HL-60 (cell line): ENCODE measurements at regions not wholly inside any gene's neighbourhood (a gene's known extent, or its start where the extent isn't known, plus 50 kb on each side); places are given as distances from the start of the nearest gene placed in this dataset.

Experiments used
- DNase-seq, 2 experiments: peaks; one replicate each; pipeline ENCODE4 v3.0.0-alpha.2; 2010 to 2020; ENCODE audit warnings: low read depth in 1 of 2, low spot score in 1 of 2
- H3K27ac ChIP-seq: fragments of 250-450 bp; sonication (Bioruptor Pico); replicated peaks from 2 replicates; pipeline ENCODE4 v1.5.1; 2020; ENCODE audit warnings: mild to moderate bottlenecking, moderate library complexity
- H3K27me3 ChIP-seq: fragments of 250-450 bp; sonication (Bioruptor Pico); 2 replicates; pipeline ENCODE4 v1.5.1; 2021; ENCODE audit warnings: mild to moderate bottlenecking, moderate library complexity; ENCODE audit not compliant: insufficient read depth, poor library complexity, severe bottlenecking
- H3K4me3 ChIP-seq: replicated peaks from 2 replicates; pipeline ENCODE4 v1.5.1; 2011; ENCODE audit warnings: mild to moderate bottlenecking, control low read depth, low read length; ENCODE audit not compliant: insufficient read depth
- GABPA ChIP-seq: IDR thresholded peaks from 2 replicates; pipeline ENCODE4 v1.6.1; 2012; ENCODE audit warnings: low read depth
- POLR2AphosphoS5 ChIP-seq: IDR thresholded peaks from 2 replicates; pipeline ENCODE4 v1.6.1; 2012; ENCODE audit warnings: low read depth
- SPI1 ChIP-seq: IDR thresholded peaks from 2 replicates; pipeline ENCODE4 v1.6.1; 2012; ENCODE audit warnings: low read depth, mild to moderate bottlenecking, borderline replicate concordance
- TF ChIP-seq, protein P1 (sequence below): IDR thresholded peaks from one replicate; pipeline ENCODE4 v1.5.1; 2011; ENCODE audit warnings: low read length, control low read depth, inconsistent platforms; ENCODE audit not compliant: insufficient read depth
- TF ChIP-seq, protein P2 (sequence below): IDR thresholded peaks from 2 replicates; pipeline ENCODE4 v1.6.1; 2012; ENCODE audit warnings: low read depth; ENCODE audit not compliant: insufficient replicate concordance

DNA sequence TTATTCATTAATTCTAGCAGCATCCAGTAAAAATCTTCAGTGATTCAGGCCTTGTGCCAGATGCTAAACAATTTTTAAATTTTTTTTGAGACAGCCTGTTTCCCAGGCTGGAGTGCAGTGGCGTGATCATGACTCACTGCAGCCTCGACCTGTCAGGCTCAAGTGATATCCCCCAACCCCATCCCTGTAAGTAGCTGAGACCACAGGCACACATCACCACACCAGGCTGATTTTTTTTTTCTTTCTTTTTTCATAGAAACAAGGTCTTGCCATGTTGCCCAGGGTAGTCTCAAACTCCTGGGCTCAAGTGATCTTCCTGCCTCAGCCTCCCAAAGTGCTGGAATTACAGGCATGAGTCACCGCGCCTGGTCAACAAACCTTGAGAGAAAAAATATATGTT, 705.5 kb downstream of the ARAP2 start:
- Histone ChIP-seq H3K27me3 (no peaks in the 10 kb centered on the region), H3K4me3 (no peak overlapping the region), H3K27ac (no peak overlapping the region)
- no peak for DNase-seq
- no peak for TF ChIP-seq GABPA
- TF ChIP-seq SPI1: no peak
- TF ChIP-seq, protein P1, sequence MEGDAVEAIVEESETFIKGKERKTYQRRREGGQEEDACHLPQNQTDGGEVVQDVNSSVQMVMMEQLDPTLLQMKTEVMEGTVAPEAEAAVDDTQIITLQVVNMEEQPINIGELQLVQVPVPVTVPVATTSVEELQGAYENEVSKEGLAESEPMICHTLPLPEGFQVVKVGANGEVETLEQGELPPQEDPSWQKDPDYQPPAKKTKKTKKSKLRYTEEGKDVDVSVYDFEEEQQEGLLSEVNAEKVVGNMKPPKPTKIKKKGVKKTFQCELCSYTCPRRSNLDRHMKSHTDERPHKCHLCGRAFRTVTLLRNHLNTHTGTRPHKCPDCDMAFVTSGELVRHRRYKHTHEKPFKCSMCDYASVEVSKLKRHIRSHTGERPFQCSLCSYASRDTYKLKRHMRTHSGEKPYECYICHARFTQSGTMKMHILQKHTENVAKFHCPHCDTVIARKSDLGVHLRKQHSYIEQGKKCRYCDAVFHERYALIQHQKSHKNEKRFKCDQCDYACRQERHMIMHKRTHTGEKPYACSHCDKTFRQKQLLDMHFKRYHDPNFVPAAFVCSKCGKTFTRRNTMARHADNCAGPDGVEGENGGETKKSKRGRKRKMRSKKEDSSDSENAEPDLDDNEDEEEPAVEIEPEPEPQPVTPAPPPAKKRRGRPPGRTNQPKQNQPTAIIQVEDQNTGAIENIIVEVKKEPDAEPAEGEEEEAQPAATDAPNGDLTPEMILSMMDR: no peak
- TF ChIP-seq, protein P2, sequence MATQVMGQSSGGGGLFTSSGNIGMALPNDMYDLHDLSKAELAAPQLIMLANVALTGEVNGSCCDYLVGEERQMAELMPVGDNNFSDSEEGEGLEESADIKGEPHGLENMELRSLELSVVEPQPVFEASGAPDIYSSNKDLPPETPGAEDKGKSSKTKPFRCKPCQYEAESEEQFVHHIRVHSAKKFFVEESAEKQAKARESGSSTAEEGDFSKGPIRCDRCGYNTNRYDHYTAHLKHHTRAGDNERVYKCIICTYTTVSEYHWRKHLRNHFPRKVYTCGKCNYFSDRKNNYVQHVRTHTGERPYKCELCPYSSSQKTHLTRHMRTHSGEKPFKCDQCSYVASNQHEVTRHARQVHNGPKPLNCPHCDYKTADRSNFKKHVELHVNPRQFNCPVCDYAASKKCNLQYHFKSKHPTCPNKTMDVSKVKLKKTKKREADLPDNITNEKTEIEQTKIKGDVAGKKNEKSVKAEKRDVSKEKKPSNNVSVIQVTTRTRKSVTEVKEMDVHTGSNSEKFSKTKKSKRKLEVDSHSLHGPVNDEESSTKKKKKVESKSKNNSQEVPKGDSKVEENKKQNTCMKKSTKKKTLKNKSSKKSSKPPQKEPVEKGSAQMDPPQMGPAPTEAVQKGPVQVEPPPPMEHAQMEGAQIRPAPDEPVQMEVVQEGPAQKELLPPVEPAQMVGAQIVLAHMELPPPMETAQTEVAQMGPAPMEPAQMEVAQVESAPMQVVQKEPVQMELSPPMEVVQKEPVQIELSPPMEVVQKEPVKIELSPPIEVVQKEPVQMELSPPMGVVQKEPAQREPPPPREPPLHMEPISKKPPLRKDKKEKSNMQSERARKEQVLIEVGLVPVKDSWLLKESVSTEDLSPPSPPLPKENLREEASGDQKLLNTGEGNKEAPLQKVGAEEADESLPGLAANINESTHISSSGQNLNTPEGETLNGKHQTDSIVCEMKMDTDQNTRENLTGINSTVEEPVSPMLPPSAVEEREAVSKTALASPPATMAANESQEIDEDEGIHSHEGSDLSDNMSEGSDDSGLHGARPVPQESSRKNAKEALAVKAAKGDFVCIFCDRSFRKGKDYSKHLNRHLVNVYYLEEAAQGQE: no peak
- TF ChIP-seq POLR2AphosphoS5: no peak

DNA sequence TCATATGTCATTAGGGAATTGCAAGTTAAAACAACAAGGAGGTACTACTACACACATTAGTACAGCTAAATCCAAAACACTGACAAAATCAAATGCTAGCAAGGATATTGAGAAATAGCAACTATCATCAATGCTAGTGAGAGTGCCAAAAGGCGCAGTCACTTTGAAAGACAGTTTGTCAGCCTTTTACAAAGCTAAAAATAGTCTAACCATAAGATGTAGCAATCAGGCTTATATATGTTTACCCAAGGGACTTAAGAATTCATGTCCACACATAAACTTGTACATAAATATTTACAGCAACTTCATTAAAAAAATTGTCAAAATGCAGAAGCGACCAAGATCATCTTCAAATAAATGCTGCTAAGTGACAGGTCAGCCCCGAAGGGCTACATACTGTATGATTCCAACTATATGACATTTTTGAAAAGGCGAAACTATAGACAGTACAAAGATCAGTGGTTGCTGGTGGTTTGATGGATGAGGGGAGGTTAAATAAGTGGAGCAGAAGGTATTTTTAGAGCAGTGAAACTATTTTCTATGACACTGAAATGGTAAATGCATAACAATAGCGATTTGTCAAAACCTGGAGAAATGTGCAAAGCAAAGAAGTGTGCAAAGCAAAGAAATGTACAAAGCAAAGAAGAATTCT, 704.8 kb downstream of the ARAP2 start:
- no peak overlapping the region for H3K4me3 ChIP-seq
- TF ChIP-seq POLR2AphosphoS5 (no peak), SPI1 (no peak), GABPA (no peak)
- TF ChIP-seq, protein P1: no peak
- TF ChIP-seq, protein P2: no peak
- H3K27me3 ChIP-seq: no peaks in the 10 kb centered on the region
- no peak for DNase-seq
- H3K27ac ChIP-seq: no peak overlapping the region

DNA sequence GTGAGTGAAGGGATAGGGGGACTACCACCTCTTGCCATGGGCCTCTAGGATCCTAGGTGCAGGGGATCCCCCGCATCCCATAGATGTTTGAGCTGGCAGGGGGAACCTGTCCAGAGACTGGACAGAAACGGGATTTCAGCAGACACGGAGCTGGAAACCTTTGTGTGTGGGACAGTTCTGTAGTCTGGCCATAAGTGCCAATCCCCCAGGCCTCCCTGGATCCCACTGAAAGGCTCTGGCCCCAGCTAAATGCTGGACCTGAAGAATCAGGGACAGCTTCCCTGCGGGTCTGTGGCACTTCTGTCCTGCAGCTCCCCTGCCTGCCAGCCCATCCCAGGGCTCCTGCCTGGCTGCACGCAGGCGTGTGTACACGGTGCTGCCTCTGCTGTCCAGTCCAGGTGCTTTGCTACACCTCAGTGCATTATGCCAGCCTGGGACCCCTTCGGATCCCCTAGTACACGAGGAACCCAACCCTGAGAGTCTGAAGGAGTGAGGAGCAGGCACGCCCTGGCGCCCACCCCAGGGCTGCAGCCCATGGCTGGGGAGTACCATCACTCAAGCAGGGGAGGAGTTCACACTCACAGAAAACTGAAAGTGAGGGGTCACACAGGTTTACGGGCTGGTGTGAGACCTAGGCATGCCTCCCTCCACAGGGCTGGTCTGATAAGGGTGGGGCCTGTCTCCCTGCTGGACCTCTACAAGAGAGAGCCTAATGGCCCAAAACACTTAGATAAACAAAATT, 703.0 kb downstream of the ARAP2 start:
- H3K27me3 ChIP-seq: no peaks in the 10 kb centered on the region
- no peak overlapping the region for H3K27ac ChIP-seq
- no peak overlapping the region for H3K4me3 ChIP-seq
- TF ChIP-seq POLR2AphosphoS5 (no peak), GABPA (no peak), SPI1 (no peak)
- TF ChIP-seq, protein P1: no peak
- TF ChIP-seq, protein P2: no peak
- DNase-seq: no peak
